HG03342 (cell line): ENCODE measurements at regions not wholly inside any gene's neighbourhood (a gene's known extent, or its start where the extent isn't known, plus 50 kb on each side); places are given as distances from the start of the nearest gene placed in this dataset.

Source experiments
- ATAC-seq: cut with Tn5 transposase; IDR thresholded peaks from one replicate; pipeline ENCODE4 v1.9.1; 2021; ENCODE audit warnings: mild to moderate bottlenecking, moderate library complexity; ENCODE audit not compliant: unreplicated experiment

DNA sequence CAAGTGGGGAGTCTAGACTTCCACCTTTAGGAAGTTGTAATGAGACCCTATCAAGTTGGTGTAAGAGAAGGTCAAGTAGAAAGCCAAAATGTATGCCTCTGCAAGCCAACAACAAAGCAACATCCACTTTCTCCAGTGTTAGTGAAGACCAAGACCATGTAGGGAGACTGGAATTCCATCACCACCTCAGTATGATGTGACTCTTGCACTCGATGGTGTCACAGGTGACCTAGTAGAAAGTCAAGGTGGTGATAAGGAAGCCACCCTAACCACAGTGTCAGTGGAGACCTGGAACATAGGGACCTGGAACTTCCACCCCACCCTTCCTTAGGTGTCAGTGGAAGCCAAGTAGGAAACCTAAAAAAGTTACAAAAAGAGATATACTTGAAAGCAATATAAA lies 278.1 kb upstream of the KCNMB2 start:
- no peak for ATAC-seq

DNA sequence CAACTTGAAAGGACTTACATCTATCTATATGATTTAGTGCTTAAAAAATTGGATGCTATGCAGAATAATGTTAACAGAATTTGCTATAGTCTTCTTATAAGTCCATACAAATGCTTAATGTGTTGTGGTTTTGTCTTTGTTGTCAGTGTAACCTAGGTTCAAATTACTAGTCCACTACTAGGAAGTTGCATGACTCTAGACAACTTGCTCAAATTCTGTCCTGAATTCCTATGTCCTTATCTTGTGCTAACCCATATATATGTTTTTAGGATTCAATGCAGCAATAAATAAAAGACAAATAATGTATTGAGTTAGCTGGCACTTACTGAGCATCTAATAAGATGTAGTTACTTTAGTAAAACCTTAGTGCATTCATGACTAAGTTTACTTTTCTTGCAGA lies 276.5 kb upstream of the KCNMB2 start:
- no peak for ATAC-seq

DNA sequence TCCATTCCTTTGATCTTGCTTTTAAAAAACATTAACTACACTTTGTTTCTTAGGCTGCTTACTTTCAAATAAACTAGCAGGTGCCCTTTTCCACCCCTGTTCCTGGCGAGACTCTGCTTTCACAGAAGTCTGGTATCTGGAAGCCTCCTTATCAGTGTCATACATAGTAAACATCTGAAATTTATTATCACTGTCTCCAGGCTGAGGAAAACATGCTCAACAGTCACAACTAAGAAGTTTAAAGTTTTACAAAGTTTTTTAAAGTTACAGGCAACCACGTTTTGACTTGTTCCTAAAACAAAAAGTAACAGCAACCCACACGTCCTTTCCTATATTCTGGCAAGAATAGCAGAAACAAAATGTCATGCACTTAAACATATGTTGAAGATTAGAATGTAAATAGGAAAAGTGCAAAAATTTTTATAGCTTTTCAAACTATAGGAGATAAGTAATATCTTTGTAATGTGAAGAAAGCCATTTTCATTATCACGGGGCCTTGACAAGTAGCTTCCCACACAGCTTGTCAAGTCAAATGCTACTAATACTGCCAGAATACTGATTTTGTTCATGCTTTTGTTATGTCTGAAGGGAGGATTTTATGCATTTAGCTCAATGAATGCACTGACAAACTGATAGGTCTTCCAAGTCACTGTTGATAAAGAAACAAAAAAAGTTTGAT lies 275.2 kb upstream of the KCNMB2 start:
- ATAC-seq = no peak

DNA sequence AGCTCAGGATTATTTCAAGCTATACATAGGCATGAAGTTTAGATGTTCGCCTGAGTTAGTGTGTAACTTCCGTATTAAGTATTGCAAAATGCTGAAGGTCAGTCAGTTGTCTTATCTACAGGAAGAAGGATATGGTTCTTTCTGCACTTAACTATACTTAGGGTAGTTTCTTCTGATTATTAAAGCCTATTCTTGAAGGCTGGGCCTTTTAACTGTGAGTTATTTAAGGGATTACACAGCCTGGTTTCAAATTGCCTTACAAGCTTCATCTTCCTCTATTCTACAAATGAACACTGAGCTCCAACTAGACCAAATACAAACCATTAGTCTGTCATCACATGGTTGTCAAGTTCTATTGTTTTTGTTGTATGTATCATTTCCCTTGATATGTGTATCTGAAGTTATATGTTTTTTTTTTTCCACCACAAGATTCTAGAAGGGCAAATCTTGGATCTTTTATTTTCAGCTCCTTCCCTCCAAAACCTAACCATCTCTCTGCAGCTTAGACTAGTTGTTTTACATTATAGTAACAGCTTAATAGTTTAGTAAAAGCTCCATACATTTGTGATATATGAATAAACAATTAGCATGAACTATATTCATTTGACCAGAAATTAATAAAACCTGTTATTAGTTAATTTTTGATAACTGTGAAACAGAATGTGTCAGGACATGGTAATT lies 272.9 kb upstream of the KCNMB2 start:
- ATAC-seq = no peak

DNA sequence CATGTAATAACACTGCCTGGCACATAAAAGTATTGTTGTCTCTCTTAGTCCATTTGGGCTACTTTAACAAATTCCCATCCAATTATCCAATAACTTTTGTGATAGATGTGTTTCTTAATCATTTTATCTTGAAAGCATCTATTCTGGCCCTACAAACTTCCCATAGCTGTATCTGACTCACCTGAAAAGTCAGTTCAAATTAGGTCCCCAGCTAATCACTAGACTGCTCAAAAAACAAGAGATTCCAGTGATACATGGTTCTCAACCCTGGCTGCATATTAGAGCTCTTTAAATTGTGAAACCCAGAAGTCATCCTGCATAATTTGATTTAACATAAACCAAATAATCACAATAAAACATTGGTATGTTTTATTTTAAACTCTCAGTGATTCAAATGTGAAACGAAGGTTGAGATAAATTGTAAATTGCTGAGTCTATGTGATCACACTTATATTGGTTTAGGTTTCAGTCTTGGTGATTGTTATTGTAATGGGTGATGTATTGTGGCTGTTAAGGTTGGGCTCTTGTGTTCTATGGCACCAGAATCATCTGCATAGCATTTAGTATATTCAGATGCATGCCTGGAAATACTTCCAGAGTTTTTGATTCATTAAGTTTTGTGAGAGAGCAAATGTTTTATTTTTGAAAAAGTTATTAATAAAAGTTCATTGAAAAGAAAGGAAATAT lies 268.9 kb upstream of the KCNMB2 start:
- no peak for ATAC-seq

DNA sequence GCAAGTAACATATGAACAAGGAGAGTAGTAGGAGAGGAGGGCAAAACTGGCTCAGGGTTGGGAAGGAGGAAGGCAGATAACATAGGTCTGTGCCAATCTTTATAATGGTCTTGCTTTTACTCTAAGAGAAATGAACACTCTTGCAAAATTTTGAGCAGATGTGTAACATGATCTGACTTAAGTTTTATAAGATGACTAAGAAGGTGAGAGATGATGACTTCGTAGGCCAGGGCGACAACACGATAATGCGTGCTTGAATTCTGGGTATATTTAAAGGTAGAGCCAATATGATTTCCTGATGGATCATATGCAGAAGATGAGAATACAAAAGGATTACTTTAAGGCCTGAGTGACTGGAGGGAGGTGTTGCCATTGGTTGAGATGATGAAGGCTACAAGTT lies 265.4 kb upstream of the KCNMB2 start:
- ATAC-seq = no peak

DNA sequence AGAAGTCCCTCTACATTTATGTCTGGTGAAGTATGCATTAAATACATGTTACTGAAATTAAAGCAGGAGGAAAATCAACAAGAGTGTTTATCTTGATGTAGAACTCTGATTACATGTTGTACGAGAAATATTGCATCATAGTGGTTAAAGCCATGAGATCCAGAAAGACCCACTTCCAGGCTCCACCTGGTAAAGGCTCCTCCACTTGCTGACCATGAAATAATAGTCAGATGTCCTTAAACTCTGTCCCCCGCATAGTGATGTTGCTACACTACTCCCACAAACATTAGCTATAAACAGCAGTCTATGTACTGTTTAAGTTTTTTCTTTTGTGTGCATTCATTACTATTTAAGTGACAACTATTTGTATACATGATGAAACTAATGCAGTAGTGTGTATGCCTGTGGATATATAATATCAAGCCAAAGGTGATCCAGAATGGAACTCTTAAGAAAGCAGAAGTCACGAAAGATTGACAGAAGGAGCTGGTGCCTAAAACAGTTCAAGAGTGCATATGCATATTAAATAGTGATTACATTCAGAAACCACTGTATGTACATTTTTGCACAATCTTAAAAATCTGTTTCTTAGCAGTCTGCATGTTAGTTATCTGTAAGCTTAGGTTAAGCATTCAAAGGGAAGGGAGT lies 264.4 kb upstream of the KCNMB2 start:
- no peak for ATAC-seq

DNA sequence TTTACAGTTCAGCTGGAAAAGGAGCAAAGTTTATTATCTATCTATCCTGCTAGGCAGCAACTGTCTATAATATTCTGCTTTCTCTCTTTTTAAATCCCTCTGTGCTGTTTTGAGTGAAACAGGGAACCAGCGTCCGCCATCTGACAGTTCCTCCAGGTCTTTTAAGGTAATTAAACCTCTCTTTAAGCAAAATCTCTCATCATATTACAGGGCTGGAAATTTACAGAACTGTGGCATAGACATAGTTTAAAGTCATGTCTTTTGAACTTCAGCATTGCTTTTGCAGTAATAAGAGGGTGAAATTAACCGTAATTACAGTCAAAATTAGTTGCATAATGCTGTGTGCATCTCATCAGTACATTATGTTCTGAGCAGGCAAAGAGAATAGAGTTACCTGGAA lies 263.4 kb upstream of the KCNMB2 start:
- no peak for ATAC-seq

DNA sequence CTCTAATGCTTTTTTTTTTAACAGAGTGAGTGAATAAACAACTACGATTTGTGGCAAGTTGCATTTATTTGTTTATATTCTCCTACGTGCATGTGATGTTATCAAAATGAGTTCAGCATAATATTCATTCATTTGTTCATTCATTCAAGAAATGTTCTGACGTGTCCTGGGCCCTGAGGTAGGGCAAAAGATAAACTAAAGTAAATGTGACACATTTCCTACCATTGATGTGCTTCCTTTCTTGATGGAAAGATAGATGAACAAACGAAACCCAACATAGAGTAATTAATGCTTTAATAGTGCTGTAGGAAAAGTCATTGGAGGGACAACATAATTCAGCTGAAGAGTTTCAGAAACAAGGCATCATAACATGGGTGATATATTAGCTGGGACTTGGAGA lies 261.5 kb upstream of the KCNMB2 start:
- ATAC-seq = no peak

DNA sequence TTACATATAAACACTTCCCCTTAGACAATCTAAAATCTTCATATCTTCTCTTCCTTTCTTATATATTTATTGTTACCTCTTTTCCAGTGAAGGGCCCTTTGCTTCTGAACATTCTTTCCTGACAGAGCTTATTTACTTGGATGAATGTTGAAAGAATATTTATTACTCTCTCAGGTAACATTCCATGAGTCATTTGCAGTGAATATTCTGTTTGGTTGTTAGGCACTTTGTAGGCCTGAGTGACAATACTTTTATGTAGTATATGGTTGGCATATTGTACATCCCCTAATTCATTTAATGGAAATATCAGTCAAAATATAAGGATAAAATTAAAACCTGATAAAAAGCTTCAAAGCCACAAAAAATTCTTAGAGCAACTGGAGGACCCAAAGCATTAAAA lies 260.9 kb upstream of the KCNMB2 start:
- ATAC-seq = no peak

DNA sequence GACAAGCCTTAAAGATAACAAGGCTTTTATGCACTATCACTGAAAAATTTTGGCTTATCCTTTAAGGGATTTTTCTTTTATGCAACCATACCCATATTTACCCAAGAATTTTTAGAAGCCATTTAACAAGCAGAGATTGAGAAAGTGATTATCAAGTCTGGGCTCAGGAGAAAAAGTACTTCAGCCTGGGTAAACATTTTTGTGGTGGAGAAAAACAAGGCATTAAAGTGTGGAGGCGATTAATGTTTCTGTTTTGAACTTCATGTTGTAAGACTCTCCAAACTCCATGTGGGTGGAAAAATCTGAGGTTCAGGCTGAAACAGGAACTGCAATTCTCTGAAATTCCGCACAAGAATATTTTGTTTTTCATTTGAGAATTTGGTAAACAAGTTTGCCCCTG lies 260.4 kb upstream of the KCNMB2 start:
- no peak for ATAC-seq

DNA sequence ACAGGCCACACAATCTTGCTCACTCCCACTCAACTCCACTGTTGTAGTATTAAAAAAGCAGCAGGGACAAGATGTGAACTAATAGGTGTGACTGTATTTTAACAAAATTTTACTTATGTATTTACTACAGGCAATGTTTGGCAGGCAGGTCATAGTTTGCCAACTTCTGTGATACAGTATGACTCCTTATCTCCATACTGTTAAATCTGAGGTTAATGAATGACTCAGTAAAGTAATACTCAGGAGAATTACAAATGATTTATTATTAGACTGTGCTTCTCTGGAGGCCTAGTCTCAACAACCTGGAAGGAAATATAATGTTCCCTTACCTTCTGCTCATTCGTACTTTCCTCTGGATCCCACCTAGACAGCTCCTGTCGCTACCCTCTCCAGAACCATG lies 258.6 kb upstream of the KCNMB2 start:
- no peak for ATAC-seq

DNA sequence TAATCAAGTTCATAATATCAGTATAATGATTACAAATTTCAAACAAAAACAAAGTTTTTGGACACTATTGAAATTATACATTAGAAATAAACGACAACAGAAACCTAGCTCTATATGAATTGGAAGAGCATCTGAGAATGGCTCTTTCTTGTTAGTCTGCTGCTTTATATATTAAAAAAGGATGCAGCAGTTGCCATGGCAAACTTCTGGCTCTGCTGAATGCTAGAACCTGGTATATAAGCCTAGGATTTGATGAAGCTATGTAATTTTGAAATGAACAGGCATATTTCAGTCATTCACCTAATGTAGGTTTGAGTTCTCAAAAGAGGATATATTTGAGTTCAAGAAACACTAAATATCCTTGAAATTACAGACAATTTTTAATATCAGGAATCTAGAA lies 252.7 kb upstream of the KCNMB2 start:
- no peak for ATAC-seq

DNA sequence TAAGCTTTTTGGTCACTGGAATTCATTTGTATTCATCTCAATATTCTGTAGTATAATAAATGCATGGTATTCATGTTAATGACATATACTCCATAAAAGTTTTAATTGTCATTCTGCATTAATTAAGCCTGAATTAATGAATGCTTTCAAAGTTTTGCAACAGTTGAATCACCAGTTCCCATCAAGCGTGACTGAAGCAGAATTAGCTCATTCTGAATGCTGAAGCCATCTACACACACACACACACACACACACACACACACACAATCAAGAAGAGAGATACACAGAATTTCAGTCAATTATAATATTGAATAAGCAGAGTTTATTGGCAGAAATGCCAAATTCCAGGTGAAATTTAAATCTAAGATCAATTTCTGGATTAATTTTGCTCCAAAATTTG lies 252.1 kb upstream of the KCNMB2 start:
- ATAC-seq = no peak

DNA sequence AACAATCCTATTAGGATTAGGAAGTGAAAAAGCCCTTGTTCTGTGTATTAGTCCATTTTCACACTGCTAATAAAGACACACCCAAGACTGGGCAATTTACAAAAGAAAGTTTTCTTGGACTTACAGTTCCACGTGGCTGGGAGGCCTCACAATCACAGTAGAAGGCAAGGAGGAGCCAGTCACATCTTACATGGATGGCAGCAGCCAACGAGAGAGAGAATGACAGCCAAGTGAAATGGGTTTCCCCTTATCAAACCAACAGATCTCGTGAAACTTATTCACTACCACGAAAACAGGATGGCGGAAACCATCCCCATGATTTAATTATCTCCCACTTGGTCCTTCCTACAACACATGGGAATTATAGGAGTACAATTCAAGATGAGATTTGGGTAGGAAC lies 248.2 kb upstream of the KCNMB2 start:
- ATAC-seq = no peak

DNA sequence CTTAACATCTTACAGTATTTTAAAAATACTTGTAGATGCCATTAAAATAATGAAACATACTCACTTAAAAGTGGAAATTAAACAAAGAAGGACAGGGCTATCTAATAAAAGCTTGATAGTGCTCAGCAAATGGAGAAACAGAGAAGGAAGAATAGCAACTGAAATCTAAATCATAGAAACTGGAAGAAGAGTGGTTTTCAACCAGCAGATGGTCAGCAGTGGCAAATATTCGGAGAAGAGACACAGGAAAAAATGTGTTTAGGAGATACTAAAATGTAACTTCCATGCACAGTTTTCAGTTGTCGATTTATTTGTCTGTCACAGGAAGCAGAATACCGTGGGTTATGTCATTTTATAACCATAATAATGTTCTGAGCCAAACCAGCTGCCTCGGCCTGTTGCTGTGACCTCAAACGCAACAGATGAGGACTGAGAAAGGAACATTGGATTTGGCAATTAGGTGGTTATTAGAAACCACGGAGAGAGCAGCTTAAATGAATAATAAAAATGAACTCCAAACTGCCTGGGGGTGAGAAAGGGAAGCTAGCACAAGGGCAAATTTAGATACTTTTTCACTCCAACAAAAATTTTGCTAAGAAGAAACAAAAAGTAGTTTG lies 246.6 kb upstream of the KCNMB2 start:
- ATAC-seq = no peak

DNA sequence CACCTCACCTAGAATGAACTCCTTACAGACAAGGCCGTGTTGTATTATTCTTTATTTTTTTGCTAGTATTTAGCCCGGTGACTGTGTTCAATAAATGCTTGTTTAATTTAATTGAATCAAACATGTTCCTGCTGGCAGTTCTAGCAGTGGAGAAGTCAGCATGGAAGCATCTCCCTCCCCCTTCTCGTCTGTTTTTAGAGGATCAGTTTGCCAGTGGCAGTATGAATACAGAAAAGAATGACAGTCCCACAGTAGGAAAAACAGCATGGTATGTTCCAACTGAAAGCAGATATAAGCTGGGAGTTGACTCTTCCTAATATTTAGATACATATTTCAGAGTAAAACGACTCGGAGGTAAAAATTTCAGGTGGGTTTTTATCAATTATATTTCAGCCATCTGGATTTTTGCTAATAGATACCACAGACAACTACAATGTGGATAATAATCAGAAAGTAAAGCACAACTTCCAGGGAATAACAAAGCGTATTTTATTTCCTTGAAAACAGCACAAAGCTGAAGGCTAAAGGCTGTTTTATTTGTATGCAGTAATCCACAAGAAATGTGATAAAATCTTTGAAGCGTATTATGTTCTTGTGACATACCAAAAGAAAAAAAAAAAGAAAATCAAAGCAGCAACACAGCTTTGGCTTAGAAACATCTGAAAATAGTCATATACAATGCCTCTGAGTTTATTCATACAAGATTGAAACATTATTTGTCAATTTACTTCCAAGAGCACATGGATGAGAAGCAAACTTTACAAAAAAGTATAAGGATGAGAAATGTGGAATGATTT lies 244.5 kb upstream of the KCNMB2 start:
- ATAC-seq = no peak

DNA sequence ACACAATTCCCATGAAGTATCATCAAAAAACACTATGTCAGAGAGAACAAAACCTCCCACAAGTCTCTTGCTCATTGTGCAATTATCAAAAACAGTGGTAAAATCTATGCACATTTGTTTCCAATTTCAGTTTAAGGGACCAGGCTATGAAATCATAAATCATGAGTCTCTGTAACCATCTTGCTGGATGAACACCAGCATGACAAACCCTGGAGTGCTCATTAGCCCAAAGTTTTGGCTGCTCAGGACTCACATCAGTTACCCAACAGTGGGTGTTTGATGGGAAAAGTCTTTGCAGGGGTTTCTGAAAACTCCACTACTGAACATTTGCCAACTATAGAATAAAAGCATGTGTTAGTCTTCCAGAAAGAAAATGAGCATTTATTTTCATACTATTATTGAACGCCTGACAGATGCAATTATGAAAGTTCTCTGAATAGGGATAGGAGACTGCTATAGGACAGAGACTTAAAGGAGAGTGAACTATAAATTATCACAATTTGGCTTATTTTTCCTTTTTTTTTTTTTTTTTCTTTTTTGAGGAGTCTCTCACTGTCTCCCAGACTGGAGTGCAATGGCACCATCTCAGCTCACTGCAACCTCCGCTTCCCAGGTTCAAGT lies 240.8 kb upstream of the KCNMB2 start:
- no peak for ATAC-seq

DNA sequence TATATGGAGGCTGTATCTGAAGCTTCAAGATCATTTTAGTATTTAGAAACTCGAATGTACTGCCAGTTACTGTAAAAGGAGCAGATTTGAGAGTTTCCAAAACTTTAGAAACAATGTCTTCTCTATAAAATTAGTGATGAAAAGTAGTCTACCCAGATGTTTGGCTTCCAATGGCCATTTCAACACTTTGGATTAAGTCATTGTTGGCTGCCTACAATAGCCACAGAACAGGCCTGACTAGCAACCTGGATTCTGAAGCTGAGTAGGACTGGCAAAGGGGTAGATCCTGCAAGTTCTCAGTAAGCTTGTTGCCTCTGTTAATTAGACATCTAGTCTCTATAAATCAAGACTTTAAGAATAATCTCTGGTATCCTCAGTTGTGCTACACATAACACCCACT lies 239.0 kb upstream of the KCNMB2 start:
- ATAC-seq = no peak

DNA sequence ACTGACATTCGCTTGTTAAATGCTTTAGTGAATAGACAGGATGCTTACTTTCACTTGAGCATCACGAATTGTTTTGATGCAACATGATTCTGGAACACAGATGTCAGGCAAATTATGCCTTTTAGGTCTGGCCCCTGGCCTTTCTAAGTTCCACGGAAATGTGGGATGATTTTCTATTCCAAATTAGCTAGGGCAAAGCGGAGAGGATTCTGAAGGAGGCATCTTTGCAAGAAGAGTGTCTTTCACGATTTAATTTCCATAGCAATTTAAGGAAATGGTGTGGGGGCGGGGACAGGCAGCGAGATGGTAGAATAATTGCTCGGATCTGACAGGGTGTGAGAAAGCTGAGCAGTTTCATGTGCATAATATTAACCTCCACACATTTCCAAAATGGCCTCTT lies 238.5 kb upstream of the KCNMB2 start:
- ATAC-seq = no peak
